ENCODE measurements at regions not wholly inside any gene's neighbourhood (a gene's known extent, or its start where the extent isn't known, plus 50 kb on each side); places are given as distances from the start of the nearest gene placed in this dataset.

- no peak overlapping the region for H3K23ac ChIP-seq (ENCODE audit: insufficient read length)
- no peaks in the 10 kb centered on the region for H3K23me2 ChIP-seq (ENCODE audit: low read depth, low read length)
- H2AFZ ChIP-seq (ENCODE audit: low read length), result no peak overlapping the region
- 85% methylated on average over 14 of the region's 14 CpGs; no CpG with 5 or more reads in 1 of the 2 experiments for WGBS, 2 experiments (ENCODE audit: extremely low coverage in 1 of 2, insufficient coverage in 1 of 2, insufficient read length in 1 of 2, insufficient replicate concordance in 2 of 2, low coverage in 1 of 2, low lambda C conversion rate in 2 of 2, missing lambda C conversion rate in 1 of 2)
- no peak for FAIRE-seq
- H4K20me1 ChIP-seq (replicated peaks in 1 of 2; ENCODE audit: control insufficient read depth in 1 of 2, insufficient read depth in 2 of 2, low read length in 2 of 2), result no peaks in the 10 kb centered on the region
- peak overlapping the region in 1 of 4 experiments; percentile 11; a peak in 1 of 7 replicates for H3K9ac ChIP-seq (replicated peaks in 1 of 4; ENCODE audit: extremely low read depth in 1 of 4, low read depth in 3 of 4, low read length in 3 of 4)
- H4K5ac ChIP-seq (ENCODE audit: insufficient read length, low read depth, low read length), result no peak overlapping the region
- no peak overlapping the region for H3K27ac ChIP-seq (ENCODE audit: low read depth, low read length)
- H3K79me1 ChIP-seq (ENCODE audit: low read depth, low read length), result peaks cover 4% of the 10 kb centered on the region; the same call in 1 of the 2 replicates
- ChIA-PET POLR2A (ENCODE audit: partially characterized antibody) (interaction anchor here (0.9 kb wide), 2 partner anchors 17 to 255 kb away, joined by 3 read pairs; no protein-coding TSS in a partner anchor), CTCF (ENCODE audit: partially characterized antibody) (interaction anchor here (0.6 to 1.2 kb wide), 7 partner anchors 18 to 419 kb away, joined by 3 read pairs; no protein-coding TSS in a partner anchor)
- DNase-seq (ENCODE audit: low read depth in 1 of 2, low spot score in 2 of 2), result no peak
- peak overlapping the region; percentile 82; the same call in 1 of the 2 replicates for H2BK5ac ChIP-seq (ENCODE audit: low read depth, low read length)
- no peak overlapping the region for H3K4me2 ChIP-seq (ENCODE audit: insufficient read depth in 1 of 2, low read depth in 2 of 2, low read length in 2 of 2)
- peak overlapping the region; percentile 95 for H2BK20ac ChIP-seq (ENCODE audit: low read length)
- no peaks in the 10 kb centered on the region for H3K9me3 ChIP-seq (ENCODE audit: insufficient read depth in 2 of 2, low read depth in 1 of 2, low read length in 1 of 2)
- peak overlapping the region; percentile 77; the same call in 1 of the 2 replicates for H2BK12ac ChIP-seq (ENCODE audit: low read depth, low read length)
- no peak overlapping the region for H3K18ac ChIP-seq (ENCODE audit: extremely low read depth, low read length)
- no peaks in the 10 kb centered on the region for H3K36me3 ChIP-seq (ENCODE audit: control insufficient read depth in 2 of 4, insufficient read depth in 4 of 4, low read length in 3 of 4)
- peak overlapping the region; percentile 19 for H3K4ac ChIP-seq (replicated peaks; ENCODE audit: insufficient read length, low read depth, low read length)
- H3K4me3 ChIP-seq (ENCODE audit: extremely low read depth in 1 of 4, insufficient read depth in 2 of 4, low read depth in 3 of 4, low read length in 4 of 4), result no peak overlapping the region
- TF ChIP-seq GABPA (IDR thresholded peaks at IDR 0.05; ENCODE audit: borderline replicate concordance, insufficient read depth, low read length) (no peak), ZNF274 (IDR thresholded peaks at IDR 0.05; ENCODE audit: borderline replicate concordance, extremely low read depth, low read length) (no peak), SRF (IDR thresholded peaks at IDR 0.05; ENCODE audit: low read depth, low read length) (no peak), HDAC6 (IDR thresholded peaks at IDR 0.05; ENCODE audit: low read depth, low read length) (no peak), CHD2 (IDR thresholded peaks at IDR 0.05; ENCODE audit: low read length) (no peak), POU5F1 (IDR thresholded peaks at IDR 0.05; ENCODE audit: low read depth, low read length) (no peak), SP2 (IDR thresholded peaks at IDR 0.05; ENCODE audit: low read length) (no peak), KDM4A (IDR thresholded peaks at IDR 0.05; ENCODE audit: low read depth, low read length, severe bottlenecking) (no peak), YY1 (IDR thresholded peaks at IDR 0.05; ENCODE audit: low read depth, low read length) (no peak)
- peak overlapping the region; percentile 88; the same call in 1 of the 2 replicates for H2BK15ac ChIP-seq (ENCODE audit: low read length)
- H2AK5ac ChIP-seq (ENCODE audit: low read depth, low read length), result peak overlapping the region; percentile 69; the same call in 1 of the 2 replicates
- no peaks in the 10 kb centered on the region for H3K27me3 ChIP-seq (replicated peaks in 1 of 4; ENCODE audit: control insufficient read depth in 3 of 4, extremely low read depth in 1 of 4, insufficient read depth in 3 of 4, low read length in 3 of 4)
- no peak overlapping the region for H3K56ac ChIP-seq (replicated peaks; ENCODE audit: insufficient read length, low read depth, low read length)
- H4K91ac ChIP-seq (replicated peaks; ENCODE audit: insufficient read length, low read length), result peak overlapping the region; percentile 22
- peak overlapping the region; percentile 28; the same call in 1 of the 2 replicates for H4K8ac ChIP-seq (ENCODE audit: extremely low read depth, insufficient read depth, low read length)
- H2BK120ac ChIP-seq (replicated peaks; ENCODE audit: low read depth, low read length), result no peak overlapping the region
- no peak overlapping the region for H3K14ac ChIP-seq (ENCODE audit: insufficient read length)
- no peaks in the 10 kb centered on the region for H3K79me2 ChIP-seq (ENCODE audit: control insufficient read depth in 1 of 2, insufficient read depth in 2 of 2, low read length in 2 of 2)
- H3K4me1 ChIP-seq (replicated peaks in 1 of 4; ENCODE audit: control insufficient read depth in 3 of 4, insufficient read depth in 4 of 4, low read length in 3 of 4), result peaks cover 0 to 20% (median 14%) of the 10 kb centered on the region in 4 experiments; a peak in 6 of 7 replicates
Measured at GRCh38 chr1:10906866-10907519, 105.5 kb upstream of the TARDBP start.

Measured in H1 (cell line).